Gastroesophageal sphincter (tissue), 4 donors: ENCODE measurements at regions not wholly inside any gene's neighbourhood (a gene's known extent, or its start where the extent isn't known, plus 50 kb on each side); places are given as distances from the start of the nearest gene placed in this dataset.

Experiments
- ATAC-seq: fragments of 150-250 bp; one replicate; pipeline ENCODE4 v1.9.1; 2016; ENCODE audit warnings: mild to moderate bottlenecking, moderate library complexity
- H3K27ac ChIP-seq, 4 donors: fragments of 200-600 bp; sonication (generic) in 3 of 4; 1 replicate in 3 of 4; 2 replicates in 1 of 4; pipeline ENCODE4 v1.5.1; 2016 to 2019
- H3K27me3 ChIP-seq: fragments of 200-600 bp; sonication (generic); one replicate; pipeline ENCODE4 v1.5.1; 2019
- H3K36me3 ChIP-seq, 2 donors: fragments of 200-600 bp; sonication (generic); one replicate each; pipeline ENCODE4 v1.5.1; 2019; ENCODE audit warnings: control low read depth in 1 of 2
- H3K4me1 ChIP-seq, 3 donors: fragments of 200-600 bp; sonication (generic); 1 replicate in 2 of 3; 2 replicates in 1 of 3; pipeline ENCODE4 v1.5.1; 2016 to 2019; ENCODE audit warnings: control low read depth in 2 of 3
- H3K4me3 ChIP-seq, 2 donors: fragments of 200-600 bp; sonication (generic); one replicate each; pipeline ENCODE4 v1.5.1; 2019; ENCODE audit warnings: mild to moderate bottlenecking in 1 of 2, moderate library complexity in 1 of 2
- H3K9me3 ChIP-seq, 3 donors: fragments of 200-600 bp; sonication (generic); one replicate each; pipeline ENCODE4 v1.5.1; 2017 to 2019; ENCODE audit warnings: control low read depth in 2 of 3
- CTCF ChIP-seq, 4 experiments: fragments of 200-600 bp in 2 of 4; fragments of 450-650 bp in 2 of 4; sonication (generic) in 1 of 4; IDR thresholded peaks; one replicate each; pipeline ENCODE4 v1.5.1; 2017 to 2019; ENCODE audit warnings: antibody characterized with exemption in 4 of 4, mild to moderate bottlenecking in 2 of 4, moderate library complexity in 2 of 4
- EP300 ChIP-seq: sonication (generic); formaldehyde crosslinking; IDR thresholded peaks from one replicate; pipeline ENCODE4 v1.6.1; 2017; ENCODE audit warnings: antibody characterized with exemption, mild to moderate bottlenecking
- POLR2A ChIP-seq, 2 donors: fragments of 450-650 bp; IDR thresholded peaks; one replicate each; pipeline ENCODE4 v1.6.1; 2017; ENCODE audit warnings: antibody characterized with exemption in 2 of 2, mild to moderate bottlenecking in 2 of 2, moderate library complexity in 1 of 2
- POLR2AphosphoS5 ChIP-seq: sonication (generic); formaldehyde crosslinking; IDR thresholded peaks from one replicate; pipeline ENCODE4 v1.6.1; 2017; ENCODE audit warnings: antibody characterized with exemption
- WGBS, 2 donors: methylation state at CpG; one replicate each; pipeline ENCODE4 v1.1.5; 2018; ENCODE audit warnings: low coverage in 1 of 2; 5-methylcytosine and 5-hydroxymethylcytosine counted together

DNA sequence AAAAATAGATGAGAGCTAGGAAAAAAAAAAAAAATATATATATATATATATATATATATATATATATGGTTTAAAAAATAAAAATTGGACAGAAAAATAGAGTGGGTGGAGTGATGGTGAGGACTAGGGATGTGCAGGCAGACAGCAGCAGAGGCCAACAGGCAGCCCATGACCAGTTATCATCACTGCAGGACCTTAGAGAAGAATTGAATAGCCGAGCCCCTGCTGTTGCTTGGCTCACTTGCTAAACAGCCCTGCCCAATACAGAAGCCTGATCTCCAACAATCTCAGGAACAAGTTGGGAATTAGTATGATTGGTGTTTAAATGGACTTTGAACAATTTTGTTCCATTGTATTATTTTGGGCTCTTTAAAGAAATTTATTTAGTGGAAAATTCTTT is 967.5 kb upstream of the PIK3C3 start:
- H3K36me3 ChIP-seq, result no peaks in the 10 kb centered on the region
- H3K27me3 ChIP-seq, result no peaks in the 10 kb centered on the region
- no peak overlapping the region for H3K27ac ChIP-seq
- H3K9me3 ChIP-seq, result no peaks in the 10 kb centered on the region
- H3K4me3 ChIP-seq, result no peak overlapping the region
- ATAC-seq, result no peak
- TF ChIP-seq CTCF (IDR thresholded peaks at IDR 0.05) (no peak), POLR2AphosphoS5 (no peak), POLR2A (IDR thresholded peaks at IDR 0.05) (no peak), EP300 (no peak)
- no peaks in the 10 kb centered on the region for H3K4me1 ChIP-seq
- 50 to 92% methylated on average over 1 of the region's 1 CpG for WGBS, 2 donors

- Histone ChIP-seq H3K9me3 (no peaks in the 10 kb centered on the region), H3K27me3 (no peaks in the 10 kb centered on the region), H3K27ac (no peak overlapping the region), H3K4me1 (no peaks in the 10 kb centered on the region), H3K36me3 (no peaks in the 10 kb centered on the region), H3K4me3 (no peak overlapping the region)
- 75 to 78% methylated on average over 5 of the region's 5 CpGs for WGBS, 2 donors
- TF ChIP-seq POLR2AphosphoS5, result no peak
- no peak for TF ChIP-seq POLR2A (IDR thresholded peaks at IDR 0.05)
- no peak for TF ChIP-seq EP300
- no peak for TF ChIP-seq CTCF (IDR thresholded peaks at IDR 0.05)
- no peak for ATAC-seq
Observed at GRCh38 chr18:40985436-40985835, 969.6 kb upstream of the PIK3C3 start.

DNA sequence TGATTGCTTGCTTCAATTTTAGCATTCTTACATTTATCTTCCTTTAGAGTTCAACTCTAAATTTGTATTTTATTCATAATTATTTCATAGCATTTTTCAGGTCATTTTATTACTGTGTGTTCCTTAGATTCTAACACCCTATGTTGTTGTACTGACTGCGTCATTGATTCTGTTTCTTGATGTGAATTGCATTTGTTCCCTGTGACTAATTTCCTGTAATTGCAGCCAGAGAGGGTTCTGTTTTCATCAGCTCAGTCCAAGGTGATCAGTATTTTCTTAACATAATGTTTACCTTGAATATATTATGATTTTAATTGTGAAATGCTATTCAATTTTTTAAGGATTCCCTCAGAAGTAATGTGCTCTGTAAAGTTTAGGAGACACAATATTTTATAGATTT is 970.2 kb upstream of the PIK3C3 start:
- Histone ChIP-seq H3K27ac (no peak overlapping the region), H3K27me3 (no peaks in the 10 kb centered on the region), H3K4me3 (no peak overlapping the region), H3K36me3 (no peaks in the 10 kb centered on the region), H3K9me3 (no peaks in the 10 kb centered on the region), H3K4me1 (no peaks in the 10 kb centered on the region)
- ATAC-seq, result no peak
- WGBS, 2 donors, result 91 to 100% methylated on average over 1 of the region's 1 CpG
- TF ChIP-seq CTCF (IDR thresholded peaks at IDR 0.05) (no peak), POLR2AphosphoS5 (no peak), EP300 (no peak), POLR2A (IDR thresholded peaks at IDR 0.05) (no peak)

DNA sequence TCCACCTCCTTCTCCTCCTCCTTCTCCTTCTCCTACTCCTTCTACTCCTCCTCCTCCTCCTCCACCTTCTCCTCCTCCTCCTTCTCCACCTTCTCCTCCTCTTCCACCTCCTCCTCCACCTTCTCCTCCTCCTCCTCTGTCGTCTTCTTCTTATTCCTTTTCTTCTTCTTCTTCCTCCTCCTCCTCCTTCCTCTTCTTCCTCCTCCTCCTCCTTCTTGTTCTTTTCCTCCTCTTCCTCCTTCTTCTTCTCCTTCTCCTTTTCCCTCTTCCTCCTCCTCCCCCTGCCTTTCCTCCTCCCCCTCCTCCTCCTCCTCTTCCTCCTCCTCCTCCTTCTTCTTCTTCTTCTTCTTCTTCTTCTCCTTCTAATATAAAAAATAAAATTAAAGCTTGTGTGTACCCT is 971.2 kb upstream of the PIK3C3 start:
- Histone ChIP-seq H3K27ac (no peak overlapping the region), H3K9me3 (no peaks in the 10 kb centered on the region), H3K4me3 (no peak overlapping the region), H3K27me3 (no peaks in the 10 kb centered on the region), H3K36me3 (no peaks in the 10 kb centered on the region), H3K4me1 (no peaks in the 10 kb centered on the region)
- ATAC-seq, result no peak
- TF ChIP-seq POLR2A (IDR thresholded peaks at IDR 0.05), result no peak
- no peak for TF ChIP-seq POLR2AphosphoS5
- no peak for TF ChIP-seq EP300
- no peak for TF ChIP-seq CTCF (IDR thresholded peaks at IDR 0.05)
- 83% methylated on average over 1 of the region's 1 CpG; no CpG with 5 or more reads in 1 of the 2 donors for WGBS, 2 donors

- WGBS, 2 donors, result 10 to 17% methylated on average over 2 of the region's 2 CpGs
- no peaks in the 10 kb centered on the region for H3K4me1 ChIP-seq
Observed at GRCh38 chr18:40980171-40980570, 974.9 kb upstream of the PIK3C3 start.

More at GRCh38 chr18:40980171-40980570, 974.9 kb upstream of the PIK3C3 start:
- no peak for ATAC-seq
- no peaks in the 10 kb centered on the region for H3K36me3 ChIP-seq
- H3K9me3 ChIP-seq, result no peaks in the 10 kb centered on the region
- H3K27me3 ChIP-seq, result no peaks in the 10 kb centered on the region
- no peak overlapping the region for H3K4me3 ChIP-seq
- TF ChIP-seq POLR2AphosphoS5 (no peak), POLR2A (IDR thresholded peaks at IDR 0.05) (no peak), EP300 (no peak), CTCF (IDR thresholded peaks at IDR 0.05) (no peak)
- no peak overlapping the region for H3K27ac ChIP-seq
